Caco-2 (cell line): ENCODE measurements at regions not wholly inside any gene's neighbourhood (a gene's known extent, or its start where the extent isn't known, plus 50 kb on each side); places are given as distances from the start of the nearest gene placed in this dataset.

ENCODE experiments used
- BruUV-seq: library from RNA; stranded (reverse); fragments of 400-500 nt; replicated peaks from 2 replicates; lab custom pipeline; 2021; lab: Mats Ljungman, UMichigan
- CTCF ChIA-PET: fragments of 300-600 bp; sonication (Branson Sonifier 250); formaldehyde crosslinking; loops from one replicate; lab custom pipeline; 2022; ENCODE audit warnings: antibody characterized with exemption; lab: Charles Lee
- POLR2A ChIA-PET: fragments of 300-600 bp; sonication (Branson Sonifier 250); formaldehyde crosslinking; loops from one replicate; lab custom pipeline; 2022; ENCODE audit warnings: antibody characterized with exemption; lab: Charles Lee
- DNase-seq, 2 experiments: peaks; one replicate each; pipeline versions ENCODE4 v3.0.0 to v3.0.0-alpha.2; 2020 to 2022
- H3K27me3 ChIP-seq: replicated peaks from 2 replicates; pipeline ENCODE4 v1.6.0; 2011; ENCODE audit warnings: low read length; ENCODE audit not compliant: control insufficient read depth, insufficient read depth
- H3K36me3 ChIP-seq: 2 replicates; pipeline ENCODE4 v1.5.1; 2011; ENCODE audit warnings: low read length; ENCODE audit not compliant: control insufficient read depth, insufficient read depth
- H3K4me1 ChIP-seq: fragments of 250-450 bp; sonication (Bioruptor Pico); 2 replicates; pipeline ENCODE4 v1.5.1; 2020; ENCODE audit warnings: mild to moderate bottlenecking
- H3K4me3 ChIP-seq: 2 replicates; pipeline ENCODE4 v1.5.1; 2011; ENCODE audit warnings: low read depth, mild to moderate bottlenecking, control low read depth, low read length
- H3K9me3 ChIP-seq: fragments of 250-450 bp; sonication (Bioruptor Pico); 2 replicates; pipeline ENCODE4 v1.5.1; 2020; ENCODE audit warnings: mild to moderate bottlenecking, moderate library complexity
- H3K27ac Mint-ChIP-seq: one replicate; pipeline ENCODE4 v1.8.0; 2022; ENCODE audit warnings: mixed read lengths; ENCODE audit not compliant: unreplicated experiment
- H3K27me3 Mint-ChIP-seq: one replicate; pipeline ENCODE4 v1.8.0; 2022; ENCODE audit warnings: mixed read lengths; ENCODE audit not compliant: insufficient read depth, unreplicated experiment
- H3K36me3 Mint-ChIP-seq: one replicate; pipeline ENCODE4 v1.8.0; 2022; ENCODE audit warnings: mild to moderate bottlenecking, mixed read lengths; ENCODE audit not compliant: insufficient read depth, unreplicated experiment
- H3K4me1 Mint-ChIP-seq: one replicate; pipeline ENCODE4 v1.8.0; 2022; ENCODE audit warnings: low read depth, mixed read lengths; ENCODE audit not compliant: unreplicated experiment
- H3K4me3 Mint-ChIP-seq: one replicate; pipeline ENCODE4 v1.8.0; 2022; ENCODE audit warnings: mild to moderate bottlenecking, moderate library complexity, mixed read lengths; ENCODE audit not compliant: unreplicated experiment
- H3K9me3 Mint-ChIP-seq: one replicate; pipeline ENCODE4 v1.8.0; 2022; ENCODE audit warnings: mixed read lengths; ENCODE audit not compliant: unreplicated experiment
- intact Hi-C: fragments of 100-400 bp; cut with micrococcal nuclease; formaldehyde crosslinking; loops from one replicate; pipeline ENCODE4 v1.10.0; 2022; ENCODE audit not compliant: unreplicated experiment
- TF ChIP-seq, protein P1 (sequence below), 2 experiments: fragments of 200-600 bp in 1 of 2; IDR thresholded peaks; 1 replicate in 1 of 2; 2 replicates in 1 of 2; pipeline versions ENCODE4 v1.5.1 to v1.8.0; 2011 to 2022; ENCODE audit warnings: antibody characterized with exemption in 1 of 2, control low read depth in 1 of 2, inconsistent platforms in 1 of 2, low read depth in 1 of 2, low read length in 1 of 2, mild to moderate bottlenecking in 1 of 2, moderate library complexity in 1 of 2; ENCODE audit not compliant: insufficient read depth in 1 of 2, severe bottlenecking in 1 of 2, unreplicated experiment in 1 of 2

DNA sequence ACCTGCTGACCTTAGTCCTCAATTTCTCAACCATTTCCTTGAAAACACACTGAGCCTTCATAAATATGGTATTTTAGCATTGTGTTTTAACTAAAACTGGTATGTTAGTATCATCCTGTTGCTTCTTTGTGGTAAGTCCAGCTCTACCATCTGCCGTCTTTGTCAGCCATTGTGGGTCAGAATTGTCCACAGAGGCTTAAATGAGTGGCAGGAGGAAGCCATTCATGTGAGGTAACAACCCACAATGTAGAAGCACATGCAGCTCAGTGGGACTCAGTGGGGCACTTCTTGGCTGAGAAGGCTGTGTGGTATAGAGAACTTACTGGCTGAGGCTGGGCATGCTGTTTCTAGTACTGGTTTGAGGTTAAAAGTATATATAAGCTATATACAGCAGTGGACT lies 149.2 kb upstream of the NR3C1 start:
- intact Hi-C loops = no loop called here
- Mint-ChIP-seq H3K4me3 (no peak overlapping the region), H3K36me3 (no peaks in the 10 kb centered on the region), H3K9me3 (no peaks in the 10 kb centered on the region), H3K4me1 (peaks cover 11% of the 10 kb centered on the region), H3K27me3 (no peaks in the 10 kb centered on the region), H3K27ac (no peak overlapping the region)
- BruUV-seq = no TSS peak
- no peak for DNase-seq
- POLR2A ChIA-PET = no interaction called here
- H3K4me1 ChIP-seq = peaks cover 13% of the 10 kb centered on the region
- TF ChIP-seq, protein P1, sequence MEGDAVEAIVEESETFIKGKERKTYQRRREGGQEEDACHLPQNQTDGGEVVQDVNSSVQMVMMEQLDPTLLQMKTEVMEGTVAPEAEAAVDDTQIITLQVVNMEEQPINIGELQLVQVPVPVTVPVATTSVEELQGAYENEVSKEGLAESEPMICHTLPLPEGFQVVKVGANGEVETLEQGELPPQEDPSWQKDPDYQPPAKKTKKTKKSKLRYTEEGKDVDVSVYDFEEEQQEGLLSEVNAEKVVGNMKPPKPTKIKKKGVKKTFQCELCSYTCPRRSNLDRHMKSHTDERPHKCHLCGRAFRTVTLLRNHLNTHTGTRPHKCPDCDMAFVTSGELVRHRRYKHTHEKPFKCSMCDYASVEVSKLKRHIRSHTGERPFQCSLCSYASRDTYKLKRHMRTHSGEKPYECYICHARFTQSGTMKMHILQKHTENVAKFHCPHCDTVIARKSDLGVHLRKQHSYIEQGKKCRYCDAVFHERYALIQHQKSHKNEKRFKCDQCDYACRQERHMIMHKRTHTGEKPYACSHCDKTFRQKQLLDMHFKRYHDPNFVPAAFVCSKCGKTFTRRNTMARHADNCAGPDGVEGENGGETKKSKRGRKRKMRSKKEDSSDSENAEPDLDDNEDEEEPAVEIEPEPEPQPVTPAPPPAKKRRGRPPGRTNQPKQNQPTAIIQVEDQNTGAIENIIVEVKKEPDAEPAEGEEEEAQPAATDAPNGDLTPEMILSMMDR (IDR thresholded peaks at IDR 0.05; ENCODE audit: insufficient read depth in 1 of 2, low read depth in 1 of 2, low read length in 1 of 2, severe bottlenecking in 1 of 2, unreplicated experiment in 1 of 2) = no peak
- H3K36me3 ChIP-seq = no peaks in the 10 kb centered on the region
- H3K9me3 ChIP-seq = no peaks in the 10 kb centered on the region
- H3K27me3 ChIP-seq = no peaks in the 10 kb centered on the region
- no peak overlapping the region for H3K4me3 ChIP-seq
- CTCF ChIA-PET = no interaction called here

DNA sequence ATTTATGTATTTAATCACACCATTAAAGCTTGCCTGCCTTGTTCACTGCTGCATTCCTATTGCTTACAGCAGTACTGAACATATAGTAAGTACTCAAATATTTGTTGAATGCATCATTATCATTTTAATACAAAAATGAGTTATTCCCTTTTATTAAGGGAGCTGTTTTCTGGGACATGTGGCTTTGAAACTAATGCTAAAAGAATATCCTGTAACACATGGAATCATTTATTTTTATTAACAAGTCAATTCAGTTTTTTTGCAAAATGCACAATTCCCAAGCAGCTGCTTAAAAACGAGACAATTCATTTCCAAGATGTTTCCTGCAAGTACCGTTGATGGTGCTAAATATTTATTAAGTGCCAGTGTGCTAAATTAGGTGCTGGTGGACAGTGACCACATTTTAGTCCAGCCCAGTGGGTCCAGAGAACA lies 148.3 kb upstream of the NR3C1 start:
- H3K27ac Mint-ChIP-seq = no peak overlapping the region
- Histone ChIP-seq H3K4me3 (no peak overlapping the region), H3K4me1 (peaks cover 13% of the 10 kb centered on the region), H3K27me3 (no peaks in the 10 kb centered on the region), H3K36me3 (no peaks in the 10 kb centered on the region), H3K9me3 (no peaks in the 10 kb centered on the region)
- DNase-seq = no peak
- no TSS peak for BruUV-seq
- POLR2A ChIA-PET = no interaction called here
- TF ChIP-seq, protein P1 (IDR thresholded peaks at IDR 0.05; ENCODE audit: insufficient read depth in 1 of 2, low read depth in 1 of 2, low read length in 1 of 2, severe bottlenecking in 1 of 2, unreplicated experiment in 1 of 2) = no peak
- intact Hi-C loops = no loop called here
- peaks cover 6% of the 10 kb centered on the region for H3K4me1 Mint-ChIP-seq
- no peaks in the 10 kb centered on the region for H3K9me3 Mint-ChIP-seq
- H3K36me3 Mint-ChIP-seq = no peaks in the 10 kb centered on the region
- H3K4me3 Mint-ChIP-seq = no peak overlapping the region
- H3K27me3 Mint-ChIP-seq = no peaks in the 10 kb centered on the region
- CTCF ChIA-PET = no interaction called here

DNA sequence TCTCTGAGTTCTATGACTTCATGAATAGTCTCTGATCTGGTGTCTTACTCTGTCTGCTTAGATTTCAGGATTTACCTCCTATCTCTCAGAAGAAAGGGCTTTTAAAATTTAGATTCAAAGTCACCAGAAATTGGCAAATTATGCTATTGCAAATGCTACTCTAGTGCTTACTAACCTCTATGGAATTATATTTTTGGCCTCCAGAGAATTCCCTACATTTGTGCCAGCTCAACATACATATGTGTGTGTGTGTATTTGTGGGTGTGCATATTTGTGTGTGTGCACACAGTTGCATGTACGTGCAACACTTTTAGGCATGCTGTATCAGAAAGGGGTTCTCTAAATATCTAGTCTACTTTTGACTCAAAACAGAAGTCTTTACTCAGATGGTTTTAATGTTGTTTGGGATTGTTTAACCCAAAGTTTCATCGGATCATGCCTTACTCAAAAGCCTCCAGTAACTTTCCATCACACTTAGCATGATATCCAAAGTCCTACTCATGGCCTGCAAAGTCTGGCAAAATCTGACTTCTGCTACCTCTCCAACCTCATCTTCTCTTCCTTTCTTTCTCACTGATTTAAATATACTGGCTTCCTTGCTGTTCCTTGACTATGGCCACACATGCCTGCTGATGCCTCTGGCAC lies 147.6 kb upstream of the NR3C1 start:
- BruUV-seq = no TSS peak
- H3K9me3 Mint-ChIP-seq = no peaks in the 10 kb centered on the region
- POLR2A ChIA-PET = interaction anchor here (0.6 kb wide), 1 partner anchor 11 kb away, joined by 10 read pairs; no protein-coding TSS in a partner anchor

More for the DNA sequence above, 147.6 kb upstream of the NR3C1 start:
- no peak for DNase-seq
- CTCF ChIA-PET = no interaction called here
- intact Hi-C loops = no loop called here
- H3K9me3 ChIP-seq = 0 out of 2 replicates have a peak, but pooled peaks cover 5% of the 10 kb centered on the region
- no peaks in the 10 kb centered on the region for H3K27me3 Mint-ChIP-seq
- peaks cover 5% of the 10 kb centered on the region for H3K4me1 Mint-ChIP-seq
- no peaks in the 10 kb centered on the region for H3K36me3 ChIP-seq
- H3K4me1 ChIP-seq = peaks cover 13% of the 10 kb centered on the region
- H3K27me3 ChIP-seq = no peaks in the 10 kb centered on the region
- H3K36me3 Mint-ChIP-seq = no peaks in the 10 kb centered on the region
- H3K4me3 Mint-ChIP-seq = no peak overlapping the region
- H3K4me3 ChIP-seq = no peak overlapping the region
- H3K27ac Mint-ChIP-seq = no peak overlapping the region
- TF ChIP-seq, protein P1 (IDR thresholded peaks at IDR 0.05; ENCODE audit: insufficient read depth in 1 of 2, low read depth in 1 of 2, low read length in 1 of 2, severe bottlenecking in 1 of 2, unreplicated experiment in 1 of 2) = no peak
